ENCODE measurements at regions not wholly inside any gene's neighbourhood (a gene's known extent, or its start where the extent isn't known, plus 50 kb on each side); places are given as distances from the start of the nearest gene placed in this dataset.

- Histone ChIP-seq H3K4me3 (no peak overlapping the region), H3K27me3 (ENCODE audit: low read depth) (no peaks in the 10 kb centered on the region), H3K36me3 (replicated peaks) (no peaks in the 10 kb centered on the region), H3K4me1 (no peaks in the 10 kb centered on the region), H3K9me3 (no peaks in the 10 kb centered on the region)
- DNase-seq (ENCODE audit: low spot score in 2 of 2), result no peak
- in situ Hi-C loops (cut with MboI; ENCODE audit: low sequenced_read_pairs), result no loop called here
Measured at GRCh38 chr3:74426571-74426970, 187.9 kb downstream of the CNTN3 start.

GRCh38 chr3:74423867-74424266 lies 190.6 kb downstream of the CNTN3 start:
- Histone ChIP-seq H3K27me3 (ENCODE audit: low read depth) (no peaks in the 10 kb centered on the region), H3K4me3 (no peak overlapping the region), H3K36me3 (replicated peaks) (no peaks in the 10 kb centered on the region), H3K4me1 (no peaks in the 10 kb centered on the region), H3K9me3 (no peaks in the 10 kb centered on the region)
- no peak for DNase-seq (ENCODE audit: low spot score in 2 of 2)
- in situ Hi-C loops (cut with MboI; ENCODE audit: low sequenced_read_pairs), result no loop called here

- Histone ChIP-seq H3K9me3 (no peaks in the 10 kb centered on the region), H3K4me3 (no peak overlapping the region), H3K4me1 (no peaks in the 10 kb centered on the region), H3K27me3 (ENCODE audit: low read depth) (no peaks in the 10 kb centered on the region), H3K36me3 (replicated peaks) (no peaks in the 10 kb centered on the region)
- DNase-seq (ENCODE audit: low spot score in 2 of 2), result no peak
- in situ Hi-C loops (cut with MboI; ENCODE audit: low sequenced_read_pairs), result no loop called here
Measured at GRCh38 chr3:74420538-74421124, 193.8 kb downstream of the CNTN3 start.

GRCh38 chr3:74415731-74416130 lies 198.7 kb downstream of the CNTN3 start:
- H3K36me3 ChIP-seq (replicated peaks), result no peaks in the 10 kb centered on the region
- no peaks in the 10 kb centered on the region for H3K9me3 ChIP-seq
- H3K4me3 ChIP-seq, result no peak overlapping the region
- in situ Hi-C loops (cut with MboI; ENCODE audit: low sequenced_read_pairs), result no loop called here
- peaks cover 8% of the 10 kb centered on the region for H3K4me1 ChIP-seq
- no peak for DNase-seq (ENCODE audit: low spot score in 2 of 2)
- no peaks in the 10 kb centered on the region for H3K27me3 ChIP-seq (ENCODE audit: low read depth)

- Histone ChIP-seq H3K4me1 (peaks cover 8% of the 10 kb centered on the region), H3K9me3 (no peaks in the 10 kb centered on the region), H3K4me3 (no peak overlapping the region), H3K27me3 (ENCODE audit: low read depth) (no peaks in the 10 kb centered on the region), H3K36me3 (replicated peaks) (no peaks in the 10 kb centered on the region)
- in situ Hi-C loops (cut with MboI; ENCODE audit: low sequenced_read_pairs), result no loop called here
- DNase-seq (ENCODE audit: low spot score in 2 of 2), result no peak
Measured at GRCh38 chr3:74413547-74414241, 200.8 kb downstream of the CNTN3 start.

GRCh38 chr3:74410276-74410941 lies 204.1 kb downstream of the CNTN3 start:
- no peaks in the 10 kb centered on the region for H3K36me3 ChIP-seq (replicated peaks)
- in situ Hi-C loops (cut with MboI; ENCODE audit: low sequenced_read_pairs), result no loop called here
- peaks cover 8% of the 10 kb centered on the region for H3K4me1 ChIP-seq
- no peak for DNase-seq (ENCODE audit: low spot score in 2 of 2)
- H3K9me3 ChIP-seq, result no peaks in the 10 kb centered on the region
- H3K27me3 ChIP-seq (ENCODE audit: low read depth), result no peaks in the 10 kb centered on the region
- no peak overlapping the region for H3K4me3 ChIP-seq

- in situ Hi-C loops (cut with MboI; ENCODE audit: low sequenced_read_pairs), result no loop called here
- Histone ChIP-seq H3K27me3 (ENCODE audit: low read depth) (no peaks in the 10 kb centered on the region), H3K9me3 (no peaks in the 10 kb centered on the region), H3K4me3 (no peak overlapping the region), H3K4me1 (peaks cover 3% of the 10 kb centered on the region; the same call in 1 of the 2 replicates), H3K36me3 (replicated peaks) (no peaks in the 10 kb centered on the region)
- DNase-seq (ENCODE audit: low spot score in 2 of 2), result no peak
Measured at GRCh38 chr3:74409066-74409465, 205.4 kb downstream of the CNTN3 start.

- in situ Hi-C loops (cut with MboI; ENCODE audit: low sequenced_read_pairs), result no loop called here
- no peaks in the 10 kb centered on the region for H3K9me3 ChIP-seq
- H3K27me3 ChIP-seq (ENCODE audit: low read depth), result no peaks in the 10 kb centered on the region
- DNase-seq (ENCODE audit: low spot score in 2 of 2), result no peak
- H3K4me1 ChIP-seq, result no peaks in the 10 kb centered on the region
- no peak overlapping the region for H3K4me3 ChIP-seq
- H3K36me3 ChIP-seq (replicated peaks), result no peaks in the 10 kb centered on the region
Measured at GRCh38 chr3:74403307-74403706, 211.2 kb downstream of the CNTN3 start.

GRCh38 chr3:74402821-74403220 lies 211.6 kb downstream of the CNTN3 start:
- Histone ChIP-seq H3K4me3 (no peak overlapping the region), H3K4me1 (no peaks in the 10 kb centered on the region), H3K9me3 (0 out of 2 replicates have a peak, but pooled peaks cover under 1% of the 10 kb centered on the region), H3K27me3 (ENCODE audit: low read depth) (no peaks in the 10 kb centered on the region), H3K36me3 (replicated peaks) (no peaks in the 10 kb centered on the region)
- in situ Hi-C loops (cut with MboI; ENCODE audit: low sequenced_read_pairs), result no loop called here
- DNase-seq (ENCODE audit: low spot score in 2 of 2), result no peak

- peak in 1 of 2 experiments; percentile 24 for DNase-seq (ENCODE audit: low spot score in 2 of 2)
- H3K27me3 ChIP-seq (ENCODE audit: low read depth), result no peaks in the 10 kb centered on the region
- H3K4me3 ChIP-seq, result no peak overlapping the region
- no peaks in the 10 kb centered on the region for H3K36me3 ChIP-seq (replicated peaks)
- H3K4me1 ChIP-seq, result no peaks in the 10 kb centered on the region
- in situ Hi-C loops (cut with MboI; ENCODE audit: low sequenced_read_pairs), result no loop called here
- peaks cover 3% of the 10 kb centered on the region; the same call in 1 of the 2 replicates for H3K9me3 ChIP-seq
Measured at GRCh38 chr3:74393426-74393825, 221.0 kb downstream of the CNTN3 start.

- Histone ChIP-seq H3K4me1 (no peaks in the 10 kb centered on the region), H3K27me3 (ENCODE audit: low read depth) (no peaks in the 10 kb centered on the region), H3K36me3 (replicated peaks) (no peaks in the 10 kb centered on the region), H3K4me3 (no peak overlapping the region), H3K9me3 (no peaks in the 10 kb centered on the region)
- peak in 1 of 2 experiments; percentile 16 for DNase-seq (ENCODE audit: low spot score in 2 of 2)
- in situ Hi-C loops (cut with MboI; ENCODE audit: low sequenced_read_pairs), result no loop called here
Measured at GRCh38 chr3:74390121-74390877, 224.2 kb downstream of the CNTN3 start.

GRCh38 chr3:74387111-74387735 lies 227.2 kb downstream of the CNTN3 start:
- H3K4me1 ChIP-seq, result no peaks in the 10 kb centered on the region
- H3K9me3 ChIP-seq, result no peaks in the 10 kb centered on the region
- in situ Hi-C loops (cut with MboI; ENCODE audit: low sequenced_read_pairs), result no loop called here
- no peak overlapping the region for H3K4me3 ChIP-seq
- DNase-seq (ENCODE audit: low spot score in 2 of 2), result no peak
- no peaks in the 10 kb centered on the region for H3K27me3 ChIP-seq (ENCODE audit: low read depth)
- H3K36me3 ChIP-seq (replicated peaks), result no peaks in the 10 kb centered on the region

GRCh38 chr3:74384159-74384558 lies 230.3 kb downstream of the CNTN3 start:
- Histone ChIP-seq H3K36me3 (replicated peaks) (no peaks in the 10 kb centered on the region), H3K4me1 (0 out of 2 replicates have a peak, but pooled peaks cover 3% of the 10 kb centered on the region), H3K27me3 (ENCODE audit: low read depth) (no peaks in the 10 kb centered on the region), H3K9me3 (no peaks in the 10 kb centered on the region), H3K4me3 (no peak overlapping the region)
- in situ Hi-C loops (cut with MboI; ENCODE audit: low sequenced_read_pairs), result no loop called here
- no peak for DNase-seq (ENCODE audit: low spot score in 2 of 2)
